ENCODE measurements at regions not wholly inside any gene's neighbourhood (a gene's known extent, or its start where the extent isn't known, plus 50 kb on each side); places are given as distances from the start of the nearest gene placed in this dataset.

- dilution Hi-C loops (cut with MboI; ENCODE audit: extremely low pct_ligation_motif_present, low sequenced_read_pairs) (no loop called here), intact Hi-C loops (cut with micrococcal nuclease) (no loop called here)
- ChIA-PET CTCF (no interaction called here), POLR2A (no interaction called here)
- FAIRE-seq (no peak), DNase-seq (ENCODE audit: low read depth, low spot score) (no peak)
- Histone ChIP-seq H2AFZ (ENCODE audit: low read depth, low read length) (no peak overlapping the region), H3K79me2 (ENCODE audit: control insufficient read depth, insufficient read depth, low read length) (no peaks in the 10 kb centered on the region), H3K4me1 (ENCODE audit: control insufficient read depth, extremely low read depth, insufficient read depth, low read length) (no peaks in the 10 kb centered on the region), H3K9me1 (replicated peaks; ENCODE audit: control insufficient read depth, extremely low read depth, insufficient read depth, low read length) (no peaks in the 10 kb centered on the region), H3K9me3 (replicated peaks; ENCODE audit: control insufficient read depth, insufficient read depth, low read length) (peaks cover 2% of the 10 kb centered on the region), H4K20me1 (replicated peaks; ENCODE audit: control insufficient read depth, extremely low read depth, insufficient read depth, low read length) (no peaks in the 10 kb centered on the region), H3K36me3 (ENCODE audit: control insufficient read depth in 2 of 2, extremely low read depth in 1 of 2, insufficient read depth in 2 of 2, low read length in 2 of 2) (no peaks in the 10 kb centered on the region), H3K4me2 (ENCODE audit: insufficient read depth, low read length) (no peak overlapping the region), H3K9ac (replicated peaks; ENCODE audit: extremely low read depth, insufficient read depth, low read length) (no peak overlapping the region), H3K27ac (ENCODE audit: insufficient read depth, low read depth, low read length) (no peak overlapping the region), H3K4me3 (replicated peaks in 1 of 3; ENCODE audit: insufficient read depth in 1 of 3, low read depth in 1 of 3, low read length in 3 of 3) (no peak overlapping the region), H3K27me3 (ENCODE audit: control insufficient read depth in 2 of 2, insufficient read depth in 2 of 2, low read length in 2 of 2) (no peaks in the 10 kb centered on the region)
- TF ChIP-seq FOS (IDR thresholded peaks at IDR 0.05; ENCODE audit: borderline replicate concordance, insufficient read depth, low read length) (no peak), MYC (IDR thresholded peaks at IDR 0.05; ENCODE audit: low read depth, low read length) (no peak), GATA2 (IDR thresholded peaks at IDR 0.05; ENCODE audit: insufficient read depth, insufficient read length, low read depth, low read length) (no peak), POLR2A (IDR thresholded peaks at IDR 0.05; ENCODE audit: low read depth, low read length) (no peak), POLR2AphosphoS5 (IDR thresholded peaks at IDR 0.05; ENCODE audit: insufficient read depth, low read depth, low read length) (no peak), JUN (IDR thresholded peaks at IDR 0.05; ENCODE audit: borderline replicate concordance, insufficient read depth, insufficient read length, low read depth) (no peak), MAX (IDR thresholded peaks at IDR 0.05; ENCODE audit: insufficient read depth, insufficient read length) (no peak), EZH2 (IDR thresholded peaks at IDR 0.05; ENCODE audit: borderline replicate concordance, low read depth, low read length, severe bottlenecking) (no peak)
- TF ChIP-seq, protein P1, sequence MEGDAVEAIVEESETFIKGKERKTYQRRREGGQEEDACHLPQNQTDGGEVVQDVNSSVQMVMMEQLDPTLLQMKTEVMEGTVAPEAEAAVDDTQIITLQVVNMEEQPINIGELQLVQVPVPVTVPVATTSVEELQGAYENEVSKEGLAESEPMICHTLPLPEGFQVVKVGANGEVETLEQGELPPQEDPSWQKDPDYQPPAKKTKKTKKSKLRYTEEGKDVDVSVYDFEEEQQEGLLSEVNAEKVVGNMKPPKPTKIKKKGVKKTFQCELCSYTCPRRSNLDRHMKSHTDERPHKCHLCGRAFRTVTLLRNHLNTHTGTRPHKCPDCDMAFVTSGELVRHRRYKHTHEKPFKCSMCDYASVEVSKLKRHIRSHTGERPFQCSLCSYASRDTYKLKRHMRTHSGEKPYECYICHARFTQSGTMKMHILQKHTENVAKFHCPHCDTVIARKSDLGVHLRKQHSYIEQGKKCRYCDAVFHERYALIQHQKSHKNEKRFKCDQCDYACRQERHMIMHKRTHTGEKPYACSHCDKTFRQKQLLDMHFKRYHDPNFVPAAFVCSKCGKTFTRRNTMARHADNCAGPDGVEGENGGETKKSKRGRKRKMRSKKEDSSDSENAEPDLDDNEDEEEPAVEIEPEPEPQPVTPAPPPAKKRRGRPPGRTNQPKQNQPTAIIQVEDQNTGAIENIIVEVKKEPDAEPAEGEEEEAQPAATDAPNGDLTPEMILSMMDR (IDR thresholded peaks at IDR 0.05; ENCODE audit: extremely low read depth in 1 of 2, insufficient read depth in 1 of 2, low read depth in 1 of 2, low read length in 2 of 2): no peak
- BruUV-seq (replicated peaks): no TSS peak
These were observed 168.0 kb upstream of the ALKAL2 start for GRCh38 chr2:455913-456312.

All from endothelial cell of umbilical vein (primary cell).